ENCODE measurements at regions not wholly inside any gene's neighbourhood (a gene's known extent, or its start where the extent isn't known, plus 50 kb on each side); places are given as distances from the start of the nearest gene placed in this dataset.

GRCh38 chr2:168378960-168379669, 77.0 kb upstream of the CERS6 start:
- WGBS, 2 experiments (ENCODE audit: insufficient coverage in 2 of 2), result 100% methylated on average over 1 of the region's 7 CpGs
- no peak overlapping the region for H3K27ac ChIP-seq (ENCODE audit: low read depth, low read length, severe bottlenecking)

GRCh38 chr2:168380500-168380899, 75.6 kb upstream of the CERS6 start:
- H3K9me3 ChIP-seq (ENCODE audit: control insufficient read depth, low read length), result no peaks in the 10 kb centered on the region
- WGBS, 2 experiments (ENCODE audit: insufficient coverage in 2 of 2), result 80 to 83% methylated on average over 1 of the region's 3 CpGs
- H3K27ac ChIP-seq (ENCODE audit: low read depth, low read length, severe bottlenecking), result no peak overlapping the region
- peaks cover 3% of the 10 kb centered on the region for H3K4me1 ChIP-seq (ENCODE audit: control insufficient read depth, insufficient read depth, low read length, poor library complexity, severe bottlenecking)
- H3K36me3 ChIP-seq (ENCODE audit: control insufficient read depth, insufficient read depth, low read length), result no peaks in the 10 kb centered on the region
- no peak overlapping the region for H3K4me3 ChIP-seq (ENCODE audit: extremely low read depth, insufficient read depth, low read length, poor library complexity, severe bottlenecking)

More at GRCh38 chr2:168378960-168379669, 77.0 kb upstream of the CERS6 start:
- Histone ChIP-seq H3K4me3 (ENCODE audit: extremely low read depth, insufficient read depth, low read length, poor library complexity, severe bottlenecking) (no peak overlapping the region), H3K36me3 (ENCODE audit: control insufficient read depth, insufficient read depth, low read length) (no peaks in the 10 kb centered on the region), H3K9me3 (ENCODE audit: control insufficient read depth, low read length) (no peaks in the 10 kb centered on the region), H3K4me1 (ENCODE audit: control insufficient read depth, insufficient read depth, low read length, poor library complexity, severe bottlenecking) (peaks cover 3% of the 10 kb centered on the region)

GRCh38 chr2:168392024-168392423, 64.0 kb upstream of the CERS6 start:
- H3K4me1 ChIP-seq (ENCODE audit: control insufficient read depth, insufficient read depth, low read length, poor library complexity, severe bottlenecking), result no peaks in the 10 kb centered on the region
- 93 to 94% methylated on average over 1 of the region's 2 CpGs for WGBS, 2 experiments (ENCODE audit: insufficient coverage in 2 of 2)
- H3K4me3 ChIP-seq (ENCODE audit: extremely low read depth, insufficient read depth, low read length, poor library complexity, severe bottlenecking), result no peak overlapping the region
- H3K36me3 ChIP-seq (ENCODE audit: control insufficient read depth, insufficient read depth, low read length), result no peaks in the 10 kb centered on the region
- H3K9me3 ChIP-seq (ENCODE audit: control insufficient read depth, low read length), result no peaks in the 10 kb centered on the region
- H3K27ac ChIP-seq (ENCODE audit: low read depth, low read length, severe bottlenecking), result no peak overlapping the region

GRCh38 chr2:168392797-168393196, 63.3 kb upstream of the CERS6 start:
- Histone ChIP-seq H3K4me1 (ENCODE audit: control insufficient read depth, insufficient read depth, low read length, poor library complexity, severe bottlenecking) (no peaks in the 10 kb centered on the region), H3K36me3 (ENCODE audit: control insufficient read depth, insufficient read depth, low read length) (no peaks in the 10 kb centered on the region), H3K27ac (ENCODE audit: low read depth, low read length, severe bottlenecking) (no peak overlapping the region), H3K4me3 (ENCODE audit: extremely low read depth, insufficient read depth, low read length, poor library complexity, severe bottlenecking) (no peak overlapping the region), H3K9me3 (ENCODE audit: control insufficient read depth, low read length) (no peaks in the 10 kb centered on the region)
- 100% methylated on average over 1 of the region's 4 CpGs; no CpG with 5 or more reads in 1 of the 2 experiments for WGBS, 2 experiments (ENCODE audit: insufficient coverage in 2 of 2)

GRCh38 chr2:168394262-168394661, 61.8 kb upstream of the CERS6 start:
- no peaks in the 10 kb centered on the region for H3K9me3 ChIP-seq (ENCODE audit: control insufficient read depth, low read length)
- no peaks in the 10 kb centered on the region for H3K4me1 ChIP-seq (ENCODE audit: control insufficient read depth, insufficient read depth, low read length, poor library complexity, severe bottlenecking)
- H3K4me3 ChIP-seq (ENCODE audit: extremely low read depth, insufficient read depth, low read length, poor library complexity, severe bottlenecking), result no peak overlapping the region
- no peaks in the 10 kb centered on the region for H3K36me3 ChIP-seq (ENCODE audit: control insufficient read depth, insufficient read depth, low read length)
- no peak overlapping the region for H3K27ac ChIP-seq (ENCODE audit: low read depth, low read length, severe bottlenecking)

- Histone ChIP-seq H3K4me1 (ENCODE audit: control insufficient read depth, insufficient read depth, low read length, poor library complexity, severe bottlenecking) (no peaks in the 10 kb centered on the region), H3K4me3 (ENCODE audit: extremely low read depth, insufficient read depth, low read length, poor library complexity, severe bottlenecking) (no peak overlapping the region), H3K27ac (ENCODE audit: low read depth, low read length, severe bottlenecking) (no peak overlapping the region), H3K9me3 (ENCODE audit: control insufficient read depth, low read length) (no peaks in the 10 kb centered on the region), H3K36me3 (ENCODE audit: control insufficient read depth, insufficient read depth, low read length) (no peaks in the 10 kb centered on the region)
- WGBS, 2 experiments (ENCODE audit: insufficient coverage in 2 of 2), result 100% methylated on average over 1 of the region's 2 CpGs; no CpG with 5 or more reads in 1 of the 2 experiments
Measured at GRCh38 chr2:168396131-168396530, 59.9 kb upstream of the CERS6 start.

GRCh38 chr2:168397629-168398028, 58.4 kb upstream of the CERS6 start:
- H3K9me3 ChIP-seq (ENCODE audit: control insufficient read depth, low read length), result no peaks in the 10 kb centered on the region
- no peaks in the 10 kb centered on the region for H3K36me3 ChIP-seq (ENCODE audit: control insufficient read depth, insufficient read depth, low read length)
- no peaks in the 10 kb centered on the region for H3K4me1 ChIP-seq (ENCODE audit: control insufficient read depth, insufficient read depth, low read length, poor library complexity, severe bottlenecking)
- WGBS, 2 experiments (ENCODE audit: insufficient coverage in 2 of 2), result 100% methylated on average over 1 of the region's 2 CpGs; no CpG with 5 or more reads in 1 of the 2 experiments
- H3K4me3 ChIP-seq (ENCODE audit: extremely low read depth, insufficient read depth, low read length, poor library complexity, severe bottlenecking), result no peak overlapping the region
- no peak overlapping the region for H3K27ac ChIP-seq (ENCODE audit: low read depth, low read length, severe bottlenecking)

GRCh38 chr2:168401048-168401556, 55.0 kb upstream of the CERS6 start:
- no peak overlapping the region for H3K27ac ChIP-seq (ENCODE audit: low read depth, low read length, severe bottlenecking)
- H3K4me3 ChIP-seq (ENCODE audit: extremely low read depth, insufficient read depth, low read length, poor library complexity, severe bottlenecking), result no peak overlapping the region
- 83 to 100% methylated on average over 1 to 3 of the region's 4 CpGs for WGBS, 2 experiments (ENCODE audit: insufficient coverage in 2 of 2)
- no peaks in the 10 kb centered on the region for H3K9me3 ChIP-seq (ENCODE audit: control insufficient read depth, low read length)
- no peaks in the 10 kb centered on the region for H3K4me1 ChIP-seq (ENCODE audit: control insufficient read depth, insufficient read depth, low read length, poor library complexity, severe bottlenecking)
- no peaks in the 10 kb centered on the region for H3K36me3 ChIP-seq (ENCODE audit: control insufficient read depth, insufficient read depth, low read length)

- Histone ChIP-seq H3K36me3 (ENCODE audit: control insufficient read depth, insufficient read depth, low read length) (no peaks in the 10 kb centered on the region), H3K9me3 (ENCODE audit: control insufficient read depth, low read length) (no peaks in the 10 kb centered on the region)
Measured at GRCh38 chr2:168401771-168402170, 54.3 kb upstream of the CERS6 start.

GRCh38 chr2:168402531-168402930, 53.5 kb upstream of the CERS6 start:
- Histone ChIP-seq H3K27ac (ENCODE audit: low read depth, low read length, severe bottlenecking) (no peak overlapping the region), H3K4me1 (ENCODE audit: control insufficient read depth, insufficient read depth, low read length, poor library complexity, severe bottlenecking) (no peaks in the 10 kb centered on the region), H3K9me3 (ENCODE audit: control insufficient read depth, low read length) (no peaks in the 10 kb centered on the region), H3K36me3 (ENCODE audit: control insufficient read depth, insufficient read depth, low read length) (no peaks in the 10 kb centered on the region), H3K4me3 (ENCODE audit: extremely low read depth, insufficient read depth, low read length, poor library complexity, severe bottlenecking) (no peak overlapping the region)
- WGBS, 2 experiments (ENCODE audit: insufficient coverage in 2 of 2), result no CpG with 5 or more reads among the region's 1 CpG

More at GRCh38 chr2:168401771-168402170, 54.3 kb upstream of the CERS6 start:
- Histone ChIP-seq H3K27ac (ENCODE audit: low read depth, low read length, severe bottlenecking) (no peak overlapping the region), H3K4me1 (ENCODE audit: control insufficient read depth, insufficient read depth, low read length, poor library complexity, severe bottlenecking) (no peaks in the 10 kb centered on the region), H3K4me3 (ENCODE audit: extremely low read depth, insufficient read depth, low read length, poor library complexity, severe bottlenecking) (no peak overlapping the region)
- 83 to 100% methylated on average over 1 of the region's 1 CpG for WGBS, 2 experiments (ENCODE audit: insufficient coverage in 2 of 2)

GRCh38 chr2:168403736-168404135, 52.3 kb upstream of the CERS6 start:
- H3K4me3 ChIP-seq (ENCODE audit: extremely low read depth, insufficient read depth, low read length, poor library complexity, severe bottlenecking), result no peak overlapping the region
- no peaks in the 10 kb centered on the region for H3K36me3 ChIP-seq (ENCODE audit: control insufficient read depth, insufficient read depth, low read length)
- no peaks in the 10 kb centered on the region for H3K4me1 ChIP-seq (ENCODE audit: control insufficient read depth, insufficient read depth, low read length, poor library complexity, severe bottlenecking)
- 80 to 100% methylated on average over 1 of the region's 2 CpGs for WGBS, 2 experiments (ENCODE audit: insufficient coverage in 2 of 2)
- H3K27ac ChIP-seq (ENCODE audit: low read depth, low read length, severe bottlenecking), result no peak overlapping the region
- no peaks in the 10 kb centered on the region for H3K9me3 ChIP-seq (ENCODE audit: control insufficient read depth, low read length)
